ENCODE measurements at regions not wholly inside any gene's neighbourhood (a gene's known extent, or its start where the extent isn't known, plus 50 kb on each side); places are given as distances from the start of the nearest gene placed in this dataset.

GRCh38 chr10:53597835-53598251 lies 825.3 kb upstream of the MBL2 start:
- Histone ChIP-seq H3K9me3 (ENCODE audit: control insufficient read depth, low read depth, low read length) (no peaks in the 10 kb centered on the region), H4K20me1 (ENCODE audit: control insufficient read depth, insufficient read depth, insufficient read length) (no peaks in the 10 kb centered on the region), H3K23ac (ENCODE audit: insufficient read length, low read depth, low read length) (no peak overlapping the region), H3K9ac (ENCODE audit: extremely low read depth, insufficient read length, low read length) (no peak overlapping the region), H3K14ac (ENCODE audit: insufficient read depth, low read length) (no peak overlapping the region), H3K18ac (ENCODE audit: insufficient read length, low read depth, low read length) (no peak overlapping the region), H4K91ac (ENCODE audit: insufficient read length, low read depth, low read length) (no peak overlapping the region), H2BK20ac (ENCODE audit: low read depth, low read length, poor library complexity, severe bottlenecking) (no peak overlapping the region), H3K4ac (ENCODE audit: low read depth, low read length) (no peak overlapping the region), H4K8ac (replicated peaks; ENCODE audit: insufficient read length, low read depth, low read length) (no peak overlapping the region), H2BK15ac (ENCODE audit: low read depth, low read length) (no peak overlapping the region), H3K4me1 (ENCODE audit: insufficient read depth, low read length) (peaks cover 3% of the 10 kb centered on the region; the same call in 1 of the 2 replicates), H3K27me3 (ENCODE audit: insufficient read depth, low read length) (0 out of 2 replicates have a peak, but pooled peaks cover 2% of the 10 kb centered on the region), H3K4me2 (ENCODE audit: insufficient read depth, insufficient read length, low read length) (no peak overlapping the region), H3K27ac (ENCODE audit: insufficient read length, low read depth, low read length) (peak overlapping the region; percentile 95), H2AK5ac (ENCODE audit: insufficient read length, low read length) (no peak overlapping the region), H2BK120ac (ENCODE audit: low read depth, low read length, poor library complexity, severe bottlenecking) (no peak overlapping the region), H2AFZ (ENCODE audit: low read length) (no peak overlapping the region), H2BK5ac (ENCODE audit: insufficient read length, low read length) (no peak overlapping the region), H3K79me1 (ENCODE audit: insufficient read depth, low read depth, low read length, poor library complexity, severe bottlenecking) (no peaks in the 10 kb centered on the region), H4K5ac (ENCODE audit: insufficient read length, low read depth, low read length) (no peak overlapping the region), H2BK12ac (ENCODE audit: insufficient read length, low read depth, low read length) (no peak overlapping the region), H3K23me2 (ENCODE audit: insufficient read length, low read depth, low read length, poor library complexity, severe bottlenecking) (no peaks in the 10 kb centered on the region), H3K56ac (ENCODE audit: insufficient read length, low read depth, low read length) (no peak overlapping the region), H3K79me2 (ENCODE audit: insufficient read depth, low read length) (no peaks in the 10 kb centered on the region), H3T11ph (ENCODE audit: low read length) (no peak overlapping the region)
- Mint-ChIP-seq H3K36me3 (ENCODE audit: insufficient read depth in 1 of 3, low read depth in 3 of 3) (peaks cover 10 to 23% (median 20%) of the 10 kb centered on the region in 3 experiments), H3K4me3 (no peak overlapping the region), H3K27ac (peak overlapping the region; percentile 99 to 100 (median 99)), H3K9me3 (peaks cover 13 to 19% of the 10 kb centered on the region in 2 experiments), H3K4me1 (peaks cover 41 to 42% of the 10 kb centered on the region in 2 experiments), H3K27me3 (ENCODE audit: low read depth) (no peaks in the 10 kb centered on the region)
- no peak for DNase-seq
- TF ChIP-seq CTCF (conservative IDR thresholded peaks at IDR 0.05): no peak
- no CpG with 5 or more reads among the region's 2 CpGs for WGBS (ENCODE audit: extremely low coverage, insufficient read length, low lambda C conversion rate)
